C4-2B (cell line): ENCODE measurements at regions not wholly inside any gene's neighbourhood (a gene's known extent, or its start where the extent isn't known, plus 50 kb on each side); places are given as distances from the start of the nearest gene placed in this dataset.

Experiments
- H3K27ac ChIP-seq: fragments of 450-650 bp; 2 replicates; pipeline ENCODE4 v1.5.1; 2017
- CTCF ChIP-seq: fragments of 450-650 bp; conservative IDR thresholded peaks from 2 replicates; pipeline ENCODE4 v1.5.1; 2017; ENCODE audit warnings: mild to moderate bottlenecking
- ZFX ChIP-seq: fragments of 450-650 bp; IDR thresholded peaks from 2 replicates; pipeline ENCODE4 v1.6.1; 2017

- no peak for TF ChIP-seq ZFX
- no peak for TF ChIP-seq CTCF
- no peak overlapping the region for H3K27ac ChIP-seq
These were observed 78.2 kb downstream of the RWDD3 start for GRCh38 chr1:95312181-95312580.

GRCh38 chr1:95313527-95313926, 79.5 kb downstream of the RWDD3 start:
- TF ChIP-seq ZFX (no peak), CTCF (no peak)
- H3K27ac ChIP-seq = no peak overlapping the region

DNA sequence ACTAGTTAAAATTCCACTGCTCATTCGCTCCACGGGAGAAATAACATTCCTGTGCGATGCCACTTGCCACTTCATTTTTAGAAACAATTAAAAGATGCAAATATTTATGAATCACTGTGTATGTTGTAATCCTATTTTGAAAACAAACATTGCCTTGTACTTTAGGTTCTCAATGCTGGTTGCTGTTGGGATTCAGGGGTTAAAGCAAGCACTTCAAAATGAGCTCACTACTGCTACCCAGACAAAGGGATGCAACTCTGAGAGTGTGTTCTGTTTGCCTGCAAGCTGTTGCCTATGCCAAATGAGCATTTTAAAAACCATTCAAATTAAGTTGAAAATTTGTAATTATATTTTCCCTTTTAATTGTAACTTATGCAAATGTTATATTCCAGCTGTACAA, 87.5 kb downstream of the RWDD3 start:
- H3K27ac ChIP-seq = no peak overlapping the region
- TF ChIP-seq ZFX (no peak), CTCF (no peak)

GRCh38 chr1:95323123-95323522, 89.1 kb downstream of the RWDD3 start:
- TF ChIP-seq ZFX = no peak
- TF ChIP-seq CTCF = no peak
- no peak overlapping the region for H3K27ac ChIP-seq

DNA sequence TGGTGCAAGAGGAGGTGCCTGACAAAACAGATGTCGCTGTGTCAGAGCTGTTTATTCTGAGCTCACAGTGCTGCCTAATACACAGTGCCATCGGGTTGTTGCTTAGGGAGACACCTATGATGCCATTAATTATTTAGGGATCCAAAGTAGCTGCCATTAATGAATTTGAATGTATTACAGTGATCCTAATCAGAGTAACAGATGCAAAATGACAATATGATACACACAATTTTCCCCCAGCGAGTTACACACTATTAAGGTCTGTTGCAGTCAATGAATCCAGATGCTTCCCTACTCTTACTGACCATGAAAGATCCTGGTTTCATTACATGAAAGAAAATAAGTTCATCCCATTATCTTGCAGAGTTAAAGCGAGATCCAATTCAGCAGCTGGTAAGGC, 91.3 kb downstream of the RWDD3 start:
- TF ChIP-seq CTCF = no peak
- TF ChIP-seq ZFX = no peak
- H3K27ac ChIP-seq = no peak overlapping the region

GRCh38 chr1:95326023-95326422, 92.0 kb downstream of the RWDD3 start:
- H3K27ac ChIP-seq = no peak overlapping the region
- TF ChIP-seq CTCF = no peak
- TF ChIP-seq ZFX = no peak

DNA sequence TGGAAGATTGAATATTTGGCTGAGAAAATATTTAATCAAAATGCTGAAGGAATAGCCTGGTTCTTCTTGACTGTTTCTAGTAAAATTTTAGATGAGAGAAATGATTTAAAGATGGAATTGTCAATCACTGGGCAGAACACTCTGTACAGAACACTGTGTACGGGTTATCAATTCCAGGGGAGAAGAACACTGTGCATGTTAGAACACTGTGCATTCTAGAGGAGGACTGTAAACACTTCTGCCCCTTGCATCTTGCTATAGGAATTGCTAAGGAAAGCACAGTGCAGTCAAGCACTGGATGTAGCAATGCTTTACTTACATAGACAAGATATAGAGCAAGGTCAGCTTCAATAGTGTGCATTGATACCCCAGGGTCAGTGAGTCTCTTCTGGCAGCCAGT, 98.7 kb downstream of the RWDD3 start:
- no peak overlapping the region for H3K27ac ChIP-seq
- no peak for TF ChIP-seq CTCF
- TF ChIP-seq ZFX = no peak
